GM19238 (cell line): ENCODE measurements at regions not wholly inside any gene's neighbourhood (a gene's known extent, or its start where the extent isn't known, plus 50 kb on each side); places are given as distances from the start of the nearest gene placed in this dataset.

Experiments used
- DNase-seq: peaks from one replicate; pipeline ENCODE4 v3.0.0; 2011; ENCODE audit warnings: low spot score; ENCODE audit not compliant: insufficient read length

- no peak for DNase-seq
Measured at GRCh38 chr16:79725051-79725450, 124.5 kb upstream of the MAF start.

DNA sequence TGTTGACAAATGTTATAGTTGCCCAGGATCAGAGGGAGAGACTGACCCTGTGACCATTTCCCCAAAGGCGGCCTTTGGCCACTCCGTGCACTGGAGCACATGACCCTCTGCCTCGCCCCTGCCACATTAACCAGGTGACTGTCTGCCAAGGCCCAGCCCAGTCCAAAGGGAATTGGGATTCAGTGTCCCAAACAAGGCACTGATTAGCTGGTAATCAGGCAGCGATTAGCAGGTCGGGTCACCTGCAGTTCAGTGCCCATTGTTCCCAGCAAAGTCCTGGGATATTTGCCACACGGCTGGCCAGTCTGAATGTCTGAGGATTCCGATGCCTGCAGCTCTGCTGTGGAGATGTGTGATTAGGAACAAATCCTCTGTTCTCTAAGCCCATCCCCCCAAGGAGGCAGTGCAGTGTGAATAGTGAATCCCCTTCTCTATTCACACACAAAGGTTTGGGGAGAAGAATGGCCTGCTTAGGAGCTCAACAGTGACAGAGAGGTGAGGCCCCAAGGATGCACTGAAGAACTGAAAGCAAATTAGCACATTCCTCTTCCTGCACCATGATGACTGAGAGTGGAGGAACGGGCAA, 123.1 kb upstream of the MAF start:
- no peak for DNase-seq

DNA sequence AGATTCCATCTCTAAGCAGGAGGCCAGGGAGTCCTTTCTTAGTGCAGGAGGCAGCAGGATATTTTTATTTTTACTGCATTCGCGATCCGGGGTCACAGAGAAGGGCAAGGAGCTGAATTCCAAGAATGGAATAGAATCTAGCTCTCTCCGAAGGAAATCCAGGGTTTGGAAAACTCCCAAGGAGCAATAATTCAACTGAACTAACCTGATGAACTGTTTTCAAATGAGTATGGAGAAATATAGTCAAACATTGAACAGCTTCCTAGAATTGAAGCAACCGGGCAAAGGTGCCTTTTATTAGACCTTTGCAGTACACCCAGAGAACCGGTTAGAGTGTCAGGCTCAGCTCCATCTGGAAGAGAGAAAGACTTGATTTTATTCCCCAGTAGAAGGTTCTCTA, 120.7 kb upstream of the MAF start:
- no peak for DNase-seq

DNA sequence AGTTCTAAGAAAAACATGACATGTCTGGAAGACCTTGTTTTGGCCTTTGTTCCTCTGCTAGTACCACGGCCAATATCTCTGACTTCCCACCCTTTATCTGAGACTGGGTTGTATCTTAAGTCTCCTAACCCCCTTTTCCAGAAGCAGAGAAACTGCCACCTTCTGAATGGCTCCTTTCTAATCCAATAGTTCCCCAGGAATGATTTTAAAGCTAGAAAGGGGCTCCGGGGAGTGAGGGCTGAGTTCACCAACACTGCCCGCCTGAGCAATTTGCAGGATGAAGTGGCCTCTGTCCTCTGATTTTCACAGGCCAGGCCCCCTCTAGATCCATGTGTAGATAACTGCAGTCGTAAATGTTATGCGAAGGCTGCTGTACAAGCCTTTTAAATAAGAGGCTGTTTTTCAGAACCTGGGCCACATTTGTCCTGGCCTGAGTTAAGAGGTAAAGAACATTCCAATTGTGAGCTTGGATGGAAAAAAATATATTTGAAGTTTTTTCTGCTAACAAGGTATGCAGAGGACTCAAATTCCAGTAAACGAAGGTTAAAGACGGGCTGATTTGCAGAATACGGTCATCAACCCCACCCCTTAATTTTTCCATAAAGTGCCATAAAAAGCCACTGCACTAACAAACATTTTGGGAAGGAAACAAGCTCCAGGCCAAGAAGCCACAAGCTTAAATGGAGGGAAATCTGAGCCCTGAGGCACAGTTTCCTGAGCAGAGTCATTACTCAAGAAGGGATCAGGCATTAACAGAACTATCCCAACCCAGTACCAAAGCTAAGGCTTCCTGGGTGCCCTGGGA, 117.0 kb upstream of the MAF start:
- DNase-seq, result no peak

DNA sequence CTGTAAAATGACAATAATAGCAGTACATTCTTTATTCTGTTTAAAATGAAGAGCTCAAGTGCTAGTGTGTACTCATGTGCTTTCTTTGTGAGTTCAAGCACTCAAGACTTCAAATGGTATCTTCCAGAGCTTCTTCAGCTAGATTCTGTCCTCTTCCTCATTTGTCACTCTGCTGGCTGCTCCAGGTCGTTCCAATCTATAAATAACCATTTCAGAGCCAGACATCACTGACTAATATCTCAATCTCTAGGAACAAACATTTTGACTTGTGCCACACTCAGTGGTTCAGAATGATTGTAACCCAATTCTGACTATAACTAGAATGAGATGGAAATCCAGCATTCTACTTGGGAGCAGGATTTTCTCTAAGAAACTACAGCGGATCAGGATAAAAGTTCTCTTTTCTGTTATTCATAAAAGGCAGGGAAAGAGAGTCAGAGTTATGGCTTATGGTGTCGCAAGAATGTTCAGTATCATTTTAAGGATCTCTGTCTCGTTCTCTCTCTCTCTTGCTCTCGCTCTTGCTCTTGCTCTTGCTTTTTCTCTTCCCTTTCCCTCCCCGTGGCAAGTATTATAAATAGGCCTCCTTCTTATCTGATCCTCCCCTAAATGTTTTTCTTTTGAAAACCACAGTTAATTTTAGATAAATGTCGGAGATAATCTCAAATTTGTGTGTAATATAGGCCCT, 116.3 kb upstream of the MAF start:
- no peak for DNase-seq

DNA sequence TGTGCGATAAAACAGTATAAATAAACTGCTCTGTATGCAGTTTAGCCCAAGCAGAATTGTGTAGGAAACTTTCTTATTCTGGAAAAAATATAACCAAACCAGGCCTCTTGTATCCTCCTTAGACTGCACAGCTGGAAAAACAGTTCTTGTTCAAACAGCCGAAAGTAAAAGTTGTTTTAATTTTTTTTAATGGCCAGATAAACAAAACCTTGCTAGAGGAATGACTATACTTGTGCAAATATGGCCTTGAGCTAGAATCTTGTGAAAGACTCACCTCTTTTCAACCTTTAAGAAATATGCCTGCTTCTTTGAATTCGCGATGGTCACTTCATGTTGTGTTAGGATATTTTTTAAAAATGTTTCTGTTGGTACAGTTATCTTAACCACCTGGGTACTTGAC, 114.5 kb upstream of the MAF start:
- DNase-seq, result no peak

- no peak for DNase-seq
Measured at GRCh38 chr16:79714440-79714839, 113.9 kb upstream of the MAF start.

DNA sequence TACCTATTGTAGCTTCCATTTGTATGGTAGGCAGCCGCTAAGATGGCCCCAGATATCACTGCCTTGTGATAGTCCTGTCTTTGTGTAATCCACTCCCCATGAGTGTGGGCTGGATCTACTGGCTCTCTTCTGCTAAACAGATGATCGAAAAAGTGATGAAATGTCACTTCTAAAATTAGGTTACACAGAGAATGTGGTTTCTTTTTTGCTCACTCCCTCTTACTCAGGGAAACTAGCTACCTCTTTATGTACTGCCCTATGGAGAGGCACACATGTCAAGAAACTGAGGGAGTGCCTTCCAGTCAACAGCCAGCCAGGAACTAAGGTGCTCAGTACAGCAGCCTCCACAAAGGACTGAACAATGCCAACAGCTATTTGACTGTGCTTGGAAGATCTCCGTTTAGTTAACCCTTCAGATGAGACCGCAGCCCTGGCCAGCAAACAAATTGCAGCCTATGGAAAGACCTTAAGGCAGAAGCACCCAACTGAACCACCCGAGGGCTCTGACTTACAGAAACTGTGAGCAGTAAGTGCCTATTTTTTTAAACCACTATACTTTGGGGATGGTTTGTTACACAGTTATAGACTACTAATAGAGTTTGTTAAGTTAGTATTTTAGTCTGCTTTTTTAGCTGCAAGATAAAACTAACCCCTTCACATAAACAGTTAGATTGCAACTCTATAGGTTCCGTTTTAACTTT, 113.2 kb upstream of the MAF start:
- DNase-seq, result no peak

DNA sequence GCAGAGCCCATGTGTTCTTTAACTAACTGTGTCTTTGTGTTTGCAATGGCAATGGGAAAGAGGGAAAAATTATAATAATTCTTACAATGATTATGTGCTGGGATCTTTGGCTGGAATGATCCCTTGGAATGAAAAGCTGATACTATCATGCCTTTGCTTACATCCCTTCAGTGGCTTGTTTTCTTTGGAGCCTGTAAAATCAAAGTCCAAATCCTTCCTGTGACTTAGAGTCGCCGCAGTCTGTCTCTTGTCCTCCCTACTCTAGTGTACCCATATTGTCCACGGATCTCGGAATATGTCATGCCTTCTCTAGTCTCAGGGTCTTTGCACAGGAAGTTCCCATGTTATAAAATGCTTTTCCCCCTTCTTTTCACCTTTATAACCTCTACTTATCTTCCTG, 111.7 kb upstream of the MAF start:
- DNase-seq, result no peak

DNA sequence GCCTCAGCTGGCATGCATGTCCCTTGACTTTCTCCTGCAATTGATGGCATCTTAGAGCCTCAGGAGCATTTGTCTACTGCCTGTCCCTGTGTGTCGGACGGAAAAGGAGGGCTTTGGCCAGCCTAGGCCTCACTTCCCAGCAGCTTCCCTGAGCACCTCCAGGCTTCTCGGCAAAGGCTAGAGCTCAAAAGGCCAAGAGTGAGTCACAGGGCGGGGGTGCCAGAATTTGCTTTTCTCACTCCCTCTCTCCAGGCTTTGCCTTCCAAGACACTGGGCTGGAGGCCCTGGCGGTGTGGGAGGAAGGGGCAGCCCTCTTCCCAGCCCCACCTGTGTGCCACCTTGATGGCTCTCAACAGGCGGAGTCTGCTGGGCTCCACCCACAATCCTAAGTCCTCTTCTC, 107.3 kb upstream of the MAF start:
- no peak for DNase-seq

GRCh38 chr16:79703066-79703465, 102.5 kb upstream of the MAF start:
- no peak for DNase-seq

GRCh38 chr16:79698341-79698753, 97.8 kb upstream of the MAF start:
- DNase-seq, result no peak

GRCh38 chr16:79697562-79698112, 97.1 kb upstream of the MAF start:
- DNase-seq, result no peak

- DNase-seq, result no peak
Measured at GRCh38 chr16:79691007-79691406, 90.5 kb upstream of the MAF start.

DNA sequence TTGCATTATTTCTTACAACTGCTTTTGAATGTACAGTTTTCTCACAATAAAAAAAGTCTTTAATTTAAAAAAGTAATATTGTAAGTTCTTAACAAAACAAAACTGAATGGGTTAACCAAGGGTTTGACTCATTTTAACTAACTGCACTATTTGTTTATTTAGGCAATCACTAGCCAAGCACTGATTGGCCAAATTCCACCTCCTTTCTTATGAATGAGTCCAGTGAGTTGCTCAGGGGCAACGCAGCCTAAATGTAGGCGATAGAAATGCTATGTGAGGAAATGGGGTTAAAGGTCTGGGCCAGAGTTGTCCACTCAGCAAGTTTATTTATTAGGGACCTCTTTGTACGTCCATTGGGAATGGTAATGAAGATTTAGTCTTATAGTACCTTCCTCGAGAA, 89.6 kb upstream of the MAF start:
- no peak for DNase-seq

DNA sequence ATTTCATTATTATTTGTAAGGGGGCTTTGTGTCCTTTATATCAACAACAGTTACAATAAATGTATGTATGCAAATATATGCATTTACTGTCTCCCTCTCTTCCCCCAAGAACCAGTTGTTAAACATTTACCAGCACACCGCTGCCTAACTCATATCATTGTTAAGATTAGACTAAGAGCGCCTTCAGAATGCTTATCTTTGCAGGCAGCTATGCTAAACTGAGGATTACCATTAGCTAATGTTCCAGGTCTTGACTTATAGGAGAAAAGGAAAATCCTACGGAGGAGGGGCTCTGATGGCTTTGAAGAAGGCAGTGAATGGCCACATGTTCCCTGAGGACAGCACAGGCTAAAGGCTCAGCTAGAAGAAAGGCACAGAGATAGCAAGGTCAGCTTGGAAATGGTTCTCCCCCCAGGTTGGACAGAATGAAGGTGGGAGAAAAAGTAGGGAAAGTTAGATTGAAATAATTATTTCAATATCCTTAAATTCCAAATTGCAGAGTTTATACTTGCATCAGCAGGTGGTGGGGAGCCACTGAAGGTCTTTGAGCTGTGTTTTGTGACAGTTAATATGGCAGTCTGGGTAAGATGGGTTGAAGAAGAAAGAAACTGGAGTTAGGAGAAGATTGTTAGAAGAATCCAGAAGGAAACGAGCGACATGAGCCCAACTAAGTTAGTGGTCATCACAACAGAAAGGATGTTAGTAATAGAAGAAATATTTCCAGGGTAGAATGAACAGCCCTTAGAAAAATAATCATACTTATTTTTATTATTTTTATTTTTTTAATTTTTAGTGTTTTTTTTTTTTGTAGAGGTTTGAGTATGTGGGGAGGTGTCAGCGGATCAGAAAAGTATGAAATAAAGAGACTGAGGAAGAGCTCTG, 87.0 kb upstream of the MAF start:
- no peak for DNase-seq

DNA sequence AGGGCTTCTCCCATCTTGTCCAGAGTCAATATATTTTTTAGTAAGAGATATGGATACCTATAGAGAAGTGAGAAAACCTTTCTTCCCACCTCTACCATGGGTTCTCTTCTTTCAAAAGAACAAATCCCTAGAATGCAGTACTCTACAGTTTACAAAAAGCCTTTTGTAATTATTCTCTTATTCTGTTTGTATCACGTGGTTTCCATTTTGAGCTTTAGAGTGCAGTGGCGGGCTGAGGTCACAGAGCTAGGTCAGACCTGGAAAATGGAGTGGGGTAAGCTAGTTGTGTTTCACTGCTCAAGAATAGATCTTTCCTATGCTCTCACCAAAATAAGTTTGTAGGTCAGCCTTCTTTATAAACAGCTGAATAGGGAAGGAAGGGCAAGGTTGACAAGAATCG, 85.3 kb upstream of the MAF start:
- DNase-seq, result no peak

GRCh38 chr16:79679334-79679733, 78.8 kb upstream of the MAF start:
- DNase-seq, result no peak

- DNase-seq, result no peak
Measured at GRCh38 chr16:79677799-79678530, 77.4 kb upstream of the MAF start.

- no peak for DNase-seq
Measured at GRCh38 chr16:79673635-79674034, 73.1 kb upstream of the MAF start.
